Inferior parietal cortex (tissue), 1 donor: ENCODE measurements at regions not wholly inside any gene's neighbourhood (a gene's known extent, or its start where the extent isn't known, plus 50 kb on each side); places are given as distances from the start of the nearest gene placed in this dataset.
"Not testable (repeated sequence)": the region's sequence is repeated elsewhere in the genome, so short reads cannot be mapped to it uniquely, and the experiment has no call there.

Experiments used
- DNase-seq: peaks from one replicate; pipeline ENCODE4 v3.0.0-alpha.2; 2016; ENCODE audit errors: extremely low spot score

- DNase-seq, result no peak
These were observed 150.2 kb upstream of the FZD8 start for GRCh38 chr10:35792291-35792690.

DNA sequence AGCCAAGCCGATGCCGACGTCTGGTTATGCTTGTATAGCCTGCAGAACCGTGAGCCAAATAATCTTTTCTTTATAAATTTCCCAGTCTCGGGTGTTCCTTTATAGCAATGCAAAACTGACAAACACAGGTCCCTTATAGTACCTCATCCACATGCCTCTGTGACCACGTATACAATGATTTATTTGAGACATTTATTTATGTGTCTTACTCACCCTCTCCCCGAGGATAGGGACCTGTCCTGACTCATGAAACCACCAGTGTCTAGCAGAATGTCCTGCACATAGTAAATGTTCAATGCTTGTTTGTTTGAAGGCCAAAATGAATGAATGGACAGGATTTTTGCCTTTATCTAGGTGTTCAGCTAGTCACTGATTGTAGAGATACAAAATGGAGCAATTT, 147.9 kb upstream of the FZD8 start:
- DNase-seq, result no peak

DNA sequence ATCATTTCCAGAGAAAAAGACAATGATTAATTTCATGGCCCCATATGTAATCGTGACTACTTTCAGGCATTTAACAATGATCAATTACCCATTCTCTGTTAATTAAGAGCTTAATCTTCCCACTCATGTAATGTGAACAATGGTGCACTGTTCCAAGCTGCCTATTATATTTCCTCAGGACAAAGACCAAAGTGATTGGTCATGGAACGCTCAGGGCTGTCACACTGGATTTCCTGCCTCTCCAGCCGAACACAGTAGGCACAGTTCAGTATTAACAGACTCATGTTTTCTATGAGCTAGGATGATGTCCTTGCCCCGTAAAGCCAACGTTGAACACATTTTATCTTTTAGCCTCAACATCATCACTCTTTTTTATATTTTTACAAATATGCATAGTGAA, 142.7 kb upstream of the FZD8 start:
- no peak for DNase-seq

GRCh38 chr10:35783305-35783838, 141.3 kb upstream of the FZD8 start:
- DNase-seq, result no peak

- no peak for DNase-seq
These were observed 139.5 kb upstream of the FZD8 start for GRCh38 chr10:35781643-35782035.

GRCh38 chr10:35780970-35781642, 139.0 kb upstream of the FZD8 start:
- no peak for DNase-seq

GRCh38 chr10:35778306-35778705, 136.2 kb upstream of the FZD8 start:
- DNase-seq, result no peak

DNA sequence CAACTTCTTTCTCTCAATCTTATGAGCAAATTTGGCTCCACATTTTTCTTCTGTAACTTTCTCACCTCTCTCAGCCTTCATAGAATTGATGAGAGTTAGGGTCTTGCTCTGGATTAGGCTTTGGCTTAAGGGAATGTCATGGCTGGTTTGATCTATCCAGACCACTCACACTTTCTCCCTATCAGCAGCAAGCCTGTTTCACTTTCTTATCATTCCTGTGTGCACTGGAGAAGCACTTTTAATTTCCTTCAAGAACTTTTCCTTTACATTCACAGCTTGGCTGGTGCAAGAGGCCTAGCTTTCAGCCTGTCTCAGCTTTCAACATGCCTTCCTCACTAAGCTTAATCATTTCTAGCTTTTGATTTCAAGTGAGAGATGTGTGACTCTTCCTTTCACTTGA, 134.5 kb upstream of the FZD8 start:
- not testable (repeated sequence) for DNase-seq

DNA sequence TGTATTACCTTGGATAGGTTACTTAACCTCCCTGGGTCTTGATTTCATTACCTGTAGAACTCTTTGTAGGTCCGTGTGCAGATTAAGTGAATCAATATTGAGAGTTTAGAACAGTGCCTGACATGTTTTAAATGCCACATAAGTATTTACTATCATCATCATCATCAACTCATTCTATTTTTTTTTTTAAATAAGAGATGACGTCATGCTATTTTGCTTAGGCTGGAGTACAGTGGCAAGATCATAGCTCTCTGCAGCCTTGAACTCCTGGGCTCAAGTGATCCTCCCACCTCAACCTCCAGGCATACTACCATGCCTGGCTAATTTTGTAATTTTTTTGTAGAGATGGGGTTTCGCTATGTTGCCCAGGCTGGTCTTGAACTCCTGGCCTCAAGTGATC, 132.0 kb upstream of the FZD8 start:
- no peak for DNase-seq

GRCh38 chr10:35770817-35771355, 128.8 kb upstream of the FZD8 start:
- no peak for DNase-seq

DNA sequence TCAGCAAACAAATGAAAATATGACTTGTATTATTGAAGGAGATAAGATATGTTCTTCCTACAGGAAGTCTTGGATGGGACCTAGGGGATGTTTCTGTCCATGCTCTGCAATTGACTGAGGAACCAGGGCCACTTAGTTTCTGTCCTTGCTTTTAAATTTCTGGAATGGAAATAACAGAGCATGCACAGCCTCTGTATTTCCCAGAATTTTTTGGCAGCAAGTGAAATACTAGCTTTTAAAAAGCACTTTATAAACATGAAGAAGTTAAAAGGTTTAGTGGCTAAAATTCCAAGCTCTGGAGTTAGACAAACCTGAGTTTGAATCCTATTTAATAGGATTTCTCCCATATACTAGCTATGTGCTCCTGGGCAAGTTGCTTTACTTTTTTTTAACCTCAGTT, 127.7 kb upstream of the FZD8 start:
- no peak for DNase-seq

GRCh38 chr10:35768731-35769130, 126.6 kb upstream of the FZD8 start:
- no peak for DNase-seq

GRCh38 chr10:35768011-35768410, 125.9 kb upstream of the FZD8 start:
- DNase-seq, result no peak

GRCh38 chr10:35765996-35766395, 123.9 kb upstream of the FZD8 start:
- DNase-seq, result no peak

GRCh38 chr10:35765066-35765527, 123.0 kb upstream of the FZD8 start:
- no peak for DNase-seq

- no peak for DNase-seq
These were observed 120.4 kb upstream of the FZD8 start for GRCh38 chr10:35762311-35763030.

- no peak for DNase-seq
These were observed 116.0 kb upstream of the FZD8 start for GRCh38 chr10:35758076-35758475.

DNA sequence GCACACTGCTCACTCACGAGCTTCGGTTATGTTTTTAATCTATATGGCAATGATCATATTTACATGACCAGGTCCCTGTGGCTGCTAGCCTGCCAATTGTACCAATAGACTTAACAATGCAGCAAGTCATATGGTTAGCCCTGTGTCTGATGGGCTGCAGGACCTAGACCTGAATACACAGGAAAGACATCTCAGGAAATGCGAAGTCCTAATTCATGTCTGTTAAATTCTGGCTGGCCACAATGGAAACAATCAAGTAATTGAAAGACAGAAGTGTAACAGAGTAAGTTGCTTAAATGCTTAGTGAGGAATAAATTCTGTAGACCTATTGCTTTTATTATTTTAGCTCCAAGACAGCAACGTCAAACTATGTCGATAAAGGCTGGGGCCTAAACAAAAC, 112.4 kb upstream of the FZD8 start:
- no peak for DNase-seq

DNA sequence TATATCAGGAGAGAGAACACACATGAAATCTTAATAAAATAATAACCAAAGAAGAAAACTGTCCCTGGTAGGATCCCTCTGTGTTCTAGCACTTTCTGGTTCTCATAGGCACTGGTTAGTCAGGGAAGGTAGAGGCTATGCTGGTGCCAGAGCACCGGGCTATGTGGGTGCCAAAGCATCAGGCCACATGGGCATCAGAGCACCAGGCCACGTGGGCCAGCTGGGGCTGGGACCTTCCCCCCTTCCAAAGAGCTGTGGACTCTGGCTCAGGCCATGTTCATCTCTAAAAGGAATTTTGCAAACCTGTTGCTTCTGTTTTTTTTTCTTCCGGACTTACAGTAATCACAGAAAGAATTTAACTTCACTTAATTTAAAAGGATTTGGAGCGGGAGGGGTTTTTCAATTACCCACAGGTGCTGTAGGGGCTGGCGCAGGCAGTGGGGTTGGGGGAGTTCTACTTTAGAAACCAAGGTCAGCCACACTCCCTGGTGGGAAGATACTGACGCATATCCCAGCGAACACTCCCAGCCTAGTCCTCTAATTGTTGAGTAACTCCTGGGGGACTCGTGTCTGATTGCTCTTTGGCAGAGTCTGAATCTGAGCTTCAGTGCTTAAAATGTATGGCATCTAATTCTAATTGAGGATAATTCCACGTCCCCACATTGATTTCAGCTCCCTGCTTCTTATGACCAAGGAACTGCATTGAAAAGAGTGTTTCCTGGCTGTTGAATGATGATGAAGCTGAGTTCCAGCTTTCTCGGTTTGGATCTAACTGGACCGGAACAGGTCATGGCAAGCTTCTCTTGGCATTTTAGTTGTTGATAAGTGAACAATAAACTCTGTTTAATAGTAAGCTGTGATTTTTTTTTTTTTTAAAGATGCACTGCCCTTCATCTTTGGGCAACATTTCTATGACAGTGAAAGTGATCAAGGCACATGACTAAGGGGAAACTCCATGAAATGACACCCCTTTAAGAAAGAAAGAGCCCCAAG, 110.7 kb upstream of the FZD8 start:
- no peak for DNase-seq

DNA sequence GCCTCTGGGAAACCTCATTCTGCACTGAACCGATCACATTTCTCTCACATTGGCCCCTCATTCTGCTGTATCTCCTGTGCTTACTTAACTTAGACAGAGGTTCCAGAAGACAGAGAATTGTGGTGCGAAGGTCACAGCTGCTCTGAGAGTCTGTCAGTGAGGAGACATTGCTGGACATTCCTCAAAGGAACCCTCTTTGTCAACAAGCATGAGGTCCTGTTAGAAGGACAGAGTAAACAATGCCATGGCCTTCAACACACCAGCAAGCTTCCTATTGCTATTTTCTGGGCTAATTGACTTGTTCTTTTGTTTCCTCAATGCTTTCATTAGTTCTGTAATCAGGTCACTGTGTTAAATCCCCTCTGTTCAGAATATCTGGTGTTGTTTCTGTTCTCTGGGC, 109.3 kb upstream of the FZD8 start:
- DNase-seq, result no peak

DNA sequence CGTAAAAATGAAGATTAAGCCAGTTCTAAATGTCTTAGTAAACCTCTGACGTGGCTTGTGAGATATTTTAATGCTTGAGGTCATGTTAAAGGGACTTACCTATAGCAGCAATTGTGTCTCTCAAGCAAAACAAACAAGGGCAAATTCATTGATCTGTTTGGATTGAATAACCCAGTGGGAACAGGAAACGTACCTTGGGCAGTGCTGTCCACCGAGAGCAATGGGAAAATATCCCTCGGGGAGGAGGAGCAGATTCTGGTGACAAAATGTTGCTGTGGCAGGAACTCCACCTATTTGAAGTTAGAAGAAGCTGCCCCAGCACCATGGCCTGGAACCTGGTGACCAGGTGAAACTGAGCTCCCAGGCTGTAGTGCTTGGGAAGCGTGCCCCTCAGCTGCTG, 107.1 kb upstream of the FZD8 start:
- no peak for DNase-seq
